HepG2 (cell line): ENCODE measurements at regions not wholly inside any gene's neighbourhood (a gene's known extent, or its start where the extent isn't known, plus 50 kb on each side); places are given as distances from the start of the nearest gene placed in this dataset.

ENCODE experiments used
- ATAC-seq: fragments of 200-7000 bp; cut with Tn5 transposase; 3 replicates; pipeline ENCODE4 v1.9.1; 2020; ENCODE audit warnings: mild to moderate bottlenecking, moderate library complexity
- BruUV-seq: library from RNA; stranded (reverse); fragments of 400-500 nt; replicated peaks from 2 replicates; lab custom pipeline; 2021; lab: Mats Ljungman, UMichigan
- CTCF ChIA-PET: fragments of 300-600 bp; formaldehyde crosslinking; extraction: SDS; loops from one replicate; lab custom pipeline; 2021; ENCODE audit warnings: low total read pairs, inconsistent platforms, low intra/inter-chr PET ratio; lab: Yijun Ruan, JAX
- POLR2A ChIA-PET: fragments of 350-600 bp; sonication (Branson Sonifier 250); formaldehyde crosslinking; loops from one replicate; lab custom pipeline; 2020; ENCODE audit warnings: antibody characterized with exemption, inconsistent platforms; lab: Yijun Ruan, JAX
- DNase-seq: peaks from one replicate; pipeline ENCODE4 v3.0.0-alpha.2; 2015; ENCODE audit warnings: low spot score
- FAIRE-seq: peaks from 3 replicates; lab custom pipeline; 2011; peaks lifted over from hg19 to GRCh38; lab: Jason Lieb, UNC
- H2AFZ ChIP-seq: one replicate; pipeline ENCODE4 v1.6.1; 2011; ENCODE audit warnings: low read length, inconsistent platforms
- H3K27ac ChIP-seq: fragments of 300-600 bp; 3 replicates; pipeline ENCODE4 v1.8.0; 2011; ENCODE audit warnings: mixed run types, mild to moderate bottlenecking, mixed read lengths, low read length, inconsistent platforms; ENCODE audit not compliant: insufficient read depth; ENCODE audit errors: extremely low read length
- H3K27me3 ChIP-seq, 2 experiments: fragments of 200-600 bp in 1 of 2; 2 replicates in 1 of 2; 3 replicates in 1 of 2; pipeline versions ENCODE4 v1.6.0 to v1.8.0; 2011; ENCODE audit warnings: low read length in 2 of 2, mild to moderate bottlenecking in 2 of 2, moderate library complexity in 2 of 2, inconsistent platforms in 1 of 2; ENCODE audit not compliant: insufficient read depth in 2 of 2, control insufficient read depth in 1 of 2
- H3K36me3 ChIP-seq, 2 experiments: fragments of 200-600 bp in 1 of 2; replicated peaks in 1 of 2; 2 replicates in 1 of 2; 3 replicates in 1 of 2; pipeline versions ENCODE4 v1.5.1 to v1.8.0; 2011; ENCODE audit warnings: low read length in 2 of 2, inconsistent platforms in 1 of 2; ENCODE audit not compliant: insufficient read depth in 2 of 2, control insufficient read depth in 1 of 2
- H3K4me1 ChIP-seq: 2 replicates; pipeline ENCODE4 v1.5.1; 2012; ENCODE audit warnings: low read length, inconsistent platforms; ENCODE audit not compliant: insufficient read depth
- H3K4me2 ChIP-seq: 2 replicates; pipeline ENCODE4 v1.6.0; 2011; ENCODE audit warnings: low read depth, low read length, inconsistent platforms
- H3K4me3 ChIP-seq, 3 experiments: fragments of 200-600 bp in 1 of 3; sonication (generic), shearing (Covaris generic) in 1 of 3; replicated peaks in 1 of 3; 2 replicates each; pipeline ENCODE4 v1.5.1; 2011 to 2016; ENCODE audit warnings: low read length in 3 of 3, inconsistent platforms in 2 of 3, low read depth in 2 of 3, mild to moderate bottlenecking in 2 of 3, control low read depth in 1 of 3, mixed read lengths in 1 of 3; ENCODE audit not compliant: insufficient read depth in 1 of 3
- H3K79me2 ChIP-seq: one replicate; pipeline ENCODE4 v1.6.1; 2011; ENCODE audit warnings: low read length, inconsistent platforms; ENCODE audit not compliant: insufficient read depth
- H3K9ac ChIP-seq: 2 replicates; pipeline ENCODE4 v1.6.0; 2011; ENCODE audit warnings: mild to moderate bottlenecking, low read depth, low read length, inconsistent platforms; ENCODE audit not compliant: insufficient read depth
- H3K9me3 ChIP-seq: 2 replicates; pipeline ENCODE4 v1.5.1; 2012; ENCODE audit warnings: mild to moderate bottlenecking, low read length
- H4K20me1 ChIP-seq: 2 replicates; pipeline ENCODE4 v1.6.0; 2011; ENCODE audit warnings: inconsistent platforms, mild to moderate bottlenecking, low read length, moderate library complexity; ENCODE audit not compliant: insufficient read depth
- ATF7 ChIP-seq, 2 experiments: fragments of 450-650 bp in 1 of 2; sonication (generic) in 1 of 2; formaldehyde crosslinking in 1 of 2; IDR thresholded peaks; 2 replicates each; pipeline versions ENCODE4 v1.4.0 to v1.6.1; 2016 to 2020; ENCODE audit warnings: antibody characterized with exemption in 1 of 2, mild to moderate bottlenecking in 1 of 2, missing genetic modification reagents in 1 of 2
- NR1H2 ChIP-seq: sonication (generic); formaldehyde crosslinking; IDR thresholded peaks from 2 replicates; pipeline ENCODE4 v1.8.1; 2022; ENCODE audit warnings: low read depth, missing genetic modification reagents, borderline replicate concordance
- RCOR2 ChIP-seq: IDR thresholded peaks from 2 replicates; pipeline ENCODE4 v1.6.1; 2016; ENCODE audit warnings: missing biosample characterization, missing genetic modification reagents
- ZNF580 ChIP-seq: IDR thresholded peaks from 2 replicates; pipeline ENCODE4 v1.6.1; 2016; ENCODE audit warnings: low read depth, borderline replicate concordance
- WGBS: methylation state at CpG from one replicate; pipeline ENCODE4 v1.1.6; 2017; ENCODE audit warnings: low lambda C conversion rate; 5-methylcytosine and 5-hydroxymethylcytosine counted together
- in situ Hi-C: cut with HindIII; loops from 2 replicates; pipeline ENCODE4 v1.10.0; 2017; ENCODE audit warnings: low pct_unique_long_range_greater_than_20kb; ENCODE audit not compliant: extremely low pct_ligation_motif_present
- intact Hi-C: fragments of 100-400 bp; cut with micrococcal nuclease; formaldehyde crosslinking; loops from one replicate; pipeline ENCODE4 v1.10.0; 2022; ENCODE audit not compliant: unreplicated experiment
- TF ChIP-seq, protein P1 (sequence below): sonication (generic); formaldehyde crosslinking; IDR thresholded peaks from 2 replicates; pipeline ENCODE4 v1.9.0; 2021; ENCODE audit warnings: missing genetic modification reagents, borderline replicate concordance

DNA sequence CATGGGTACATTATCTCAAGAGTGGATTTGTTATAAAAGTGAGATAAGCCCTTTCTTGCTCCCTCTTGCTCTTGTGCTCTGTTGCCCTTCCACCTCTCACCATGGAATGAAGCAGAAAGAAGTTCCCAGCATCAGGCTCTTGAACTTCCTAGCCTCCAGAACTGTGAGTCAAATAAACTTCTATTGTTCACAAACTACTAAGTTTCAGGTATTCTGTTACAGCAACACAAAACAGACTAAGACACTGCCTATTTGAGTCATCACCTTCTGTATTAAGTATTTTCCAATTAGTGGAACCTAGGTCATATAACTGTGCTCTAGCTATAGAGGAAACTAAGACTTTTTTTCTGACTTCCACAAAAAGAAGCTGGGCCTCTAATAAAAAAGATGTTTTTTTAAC, 201.2 kb upstream of the FOXG1 start:
- H4K20me1 ChIP-seq, result no peaks in the 10 kb centered on the region
- DNase-seq (no peak), FAIRE-seq (no peak), ATAC-seq (no peak)
- no peak overlapping the region for H3K4me2 ChIP-seq
- ChIA-PET CTCF (no interaction called here), POLR2A (no interaction called here)
- H3K27ac ChIP-seq, result no peak overlapping the region
- no peak overlapping the region for H3K4me3 ChIP-seq
- TF ChIP-seq RCOR2 (CRISPR knock-in tag), result no peak
- no peak overlapping the region for H3K9ac ChIP-seq
- no peaks in the 10 kb centered on the region for H3K36me3 ChIP-seq
- H3K9me3 ChIP-seq, result peaks cover 95% of the 10 kb centered on the region
- intact Hi-C loops (no loop called here), in situ Hi-C loops (no loop called here)
- H3K4me1 ChIP-seq, result no peaks in the 10 kb centered on the region
- no peaks in the 10 kb centered on the region for H3K79me2 ChIP-seq
- no peaks in the 10 kb centered on the region for H3K27me3 ChIP-seq
- BruUV-seq, result no TSS peak
- H2AFZ ChIP-seq, result no peak overlapping the region

- Histone ChIP-seq H2AFZ (no peak overlapping the region), H3K4me3 (no peak overlapping the region), H3K36me3 (no peaks in the 10 kb centered on the region), H3K9ac (no peak overlapping the region), H3K9me3 (peaks cover 91% of the 10 kb centered on the region)
- intact Hi-C loops, result no loop called here
- ChIA-PET CTCF (no interaction called here), POLR2A (no interaction called here)
- no peak for ATAC-seq
- WGBS, result 1% methylated on average over 1 of the region's 1 CpG
- FAIRE-seq, result no peak
- TF ChIP-seq, protein P1, sequence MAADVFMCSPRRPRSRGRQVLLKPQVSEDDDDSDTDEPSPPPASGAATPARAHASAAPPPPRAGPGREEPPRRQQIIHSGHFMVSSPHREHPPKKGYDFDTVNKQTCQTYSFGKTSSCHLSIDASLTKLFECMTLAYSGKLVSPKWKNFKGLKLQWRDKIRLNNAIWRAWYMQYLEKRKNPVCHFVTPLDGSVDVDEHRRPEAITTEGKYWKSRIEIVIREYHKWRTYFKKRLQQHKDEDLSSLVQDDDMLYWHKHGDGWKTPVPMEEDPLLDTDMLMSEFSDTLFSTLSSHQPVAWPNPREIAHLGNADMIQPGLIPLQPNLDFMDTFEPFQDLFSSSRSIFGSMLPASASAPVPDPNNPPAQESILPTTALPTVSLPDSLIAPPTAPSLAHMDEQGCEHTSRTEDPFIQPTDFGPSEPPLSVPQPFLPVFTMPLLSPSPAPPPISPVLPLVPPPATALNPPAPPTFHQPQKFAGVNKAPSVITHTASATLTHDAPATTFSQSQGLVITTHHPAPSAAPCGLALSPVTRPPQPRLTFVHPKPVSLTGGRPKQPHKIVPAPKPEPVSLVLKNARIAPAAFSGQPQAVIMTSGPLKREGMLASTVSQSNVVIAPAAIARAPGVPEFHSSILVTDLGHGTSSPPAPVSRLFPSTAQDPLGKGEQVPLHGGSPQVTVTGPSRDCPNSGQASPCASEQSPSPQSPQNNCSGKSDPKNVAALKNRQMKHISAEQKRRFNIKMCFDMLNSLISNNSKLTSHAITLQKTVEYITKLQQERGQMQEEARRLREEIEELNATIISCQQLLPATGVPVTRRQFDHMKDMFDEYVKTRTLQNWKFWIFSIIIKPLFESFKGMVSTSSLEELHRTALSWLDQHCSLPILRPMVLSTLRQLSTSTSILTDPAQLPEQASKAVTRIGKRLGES, result no peak
- TF ChIP-seq ATF7 (IDR thresholded peaks at IDR 0.05) (peak; percentile 11; the same call in 1 of the 2 replicates), ATF7 (CRISPR knock-in tag; IDR thresholded peaks at IDR 0.05) (no peak), NR1H2 (CRISPR knock-in tag) (no peak), ZNF580 (no peak)
- TF ChIP-seq, all 625 proteins: peak for 1
- H3K27me3 ChIP-seq, result no peaks in the 10 kb centered on the region
- H3K79me2 ChIP-seq, result no peaks in the 10 kb centered on the region
- no TSS peak for BruUV-seq
- DNase-seq, result no peak
- no peak overlapping the region for H3K27ac ChIP-seq
- no peaks in the 10 kb centered on the region for H4K20me1 ChIP-seq
- no peaks in the 10 kb centered on the region for H3K4me1 ChIP-seq
- H3K4me2 ChIP-seq, result no peak overlapping the region
- in situ Hi-C loops, result no loop called here
These were observed 196.2 kb upstream of the FOXG1 start for GRCh38 chr14:28570391-28570790.
